SU-DHL-6 (cell line): ENCODE measurements at regions not wholly inside any gene's neighbourhood (a gene's known extent, or its start where the extent isn't known, plus 50 kb on each side); places are given as distances from the start of the nearest gene placed in this dataset.

Source experiments
- H2AFZ ChIP-seq: fragments of 200-600 bp; sonication (generic); 2 replicates; pipeline ENCODE4 v1.6.1; 2014; ENCODE audit warnings: low read depth, mild to moderate bottlenecking, moderate library complexity, mixed read lengths, antibody characterized with exemption, low read length; ENCODE audit not compliant: severe bottlenecking
- H3F3A ChIP-seq: fragments of 200-600 bp; shearing (Covaris generic); 2 replicates; pipeline ENCODE4 v1.6.0; 2016; ENCODE audit warnings: antibody characterized with exemption, mild to moderate bottlenecking; ENCODE audit not compliant: insufficient read depth
- H3K27ac ChIP-seq: fragments of 200-600 bp; sonication (generic); 2 replicates; pipeline ENCODE4 v1.5.1; 2016; ENCODE audit warnings: low read depth, mild to moderate bottlenecking, low read length, moderate library complexity, mixed read lengths
- H3K27me3 ChIP-seq: fragments of 200-600 bp; sonication (generic), shearing (Covaris generic); 2 replicates; pipeline ENCODE4 v1.6.0; 2014; ENCODE audit warnings: mild to moderate bottlenecking, low read length
- H3K36me3 ChIP-seq: fragments of 200-600 bp; sonication (generic); 2 replicates; pipeline ENCODE4 v1.6.1; 2014; ENCODE audit warnings: mild to moderate bottlenecking, low read length, mixed read lengths
- H3K4me2 ChIP-seq: fragments of 300-600, 200-600 bp; shearing (Covaris generic), sonication (generic); 2 replicates; pipeline ENCODE4 v1.6.0; 2014; ENCODE audit warnings: low read length, low read depth, mild to moderate bottlenecking; ENCODE audit not compliant: poor library complexity, severe bottlenecking
- H3K4me3 ChIP-seq: fragments of 200-600 bp; sonication (generic); 2 replicates; pipeline ENCODE4 v1.5.1; 2014; ENCODE audit warnings: antibody characterized with exemption, low read length, mild to moderate bottlenecking, mixed read lengths; ENCODE audit not compliant: insufficient read depth, poor library complexity, severe bottlenecking
- H3K79me2 ChIP-seq: fragments of 200-600 bp; sonication (generic); 2 replicates; pipeline ENCODE4 v1.6.1; 2014; ENCODE audit warnings: mild to moderate bottlenecking, low read length, moderate library complexity; ENCODE audit not compliant: insufficient read depth
- H3K9ac ChIP-seq: fragments of 200-600 bp; sonication (generic); 2 replicates; pipeline ENCODE4 v1.7.0; 2014; ENCODE audit warnings: mild to moderate bottlenecking, low read length
- H3K9me2 ChIP-seq: fragments of 200-600 bp; sonication (generic); replicated peaks from 2 replicates; pipeline ENCODE4 v1.6.1; 2014; ENCODE audit warnings: low read length; ENCODE audit not compliant: insufficient read depth
- H3K9me3 ChIP-seq: fragments of 200-600 bp; sonication (generic); 2 replicates; pipeline ENCODE4 v1.6.1; 2014; ENCODE audit warnings: low read length, mixed read lengths; ENCODE audit not compliant: insufficient read depth
- H4K20me1 ChIP-seq: fragments of 200-600 bp; sonication (generic); 2 replicates; pipeline ENCODE4 v1.6.1; 2014; ENCODE audit warnings: low read depth, mild to moderate bottlenecking, antibody characterized with exemption, low read length, moderate library complexity, mixed read lengths
- CTCF ChIP-seq: fragments of 200-600 bp; sonication (generic); IDR thresholded peaks from one replicate; pipeline ENCODE4 v1.5.1; 2017; ENCODE audit warnings: antibody characterized with exemption, mild to moderate bottlenecking, low read length, moderate library complexity; ENCODE audit not compliant: insufficient read depth, poor library complexity, severe bottlenecking
- EZH2phosphoT487 ChIP-seq: fragments of 200-600 bp; sonication (generic), shearing (Covaris generic); conservative IDR thresholded peaks from 2 replicates; pipeline ENCODE4 v1.6.1; 2018; ENCODE audit warnings: mild to moderate bottlenecking, antibody characterized with exemption, low read length, moderate library complexity, mixed read lengths

- Histone ChIP-seq H3K27me3 (no peaks in the 10 kb centered on the region), H3F3A (no peaks in the 10 kb centered on the region), H3K9me3 (no peaks in the 10 kb centered on the region), H3K79me2 (no peaks in the 10 kb centered on the region), H3K36me3 (no peaks in the 10 kb centered on the region), H3K4me3 (no peak overlapping the region), H2AFZ (no peak overlapping the region), H3K27ac (no peak overlapping the region), H4K20me1 (no peaks in the 10 kb centered on the region), H3K4me2 (no peak overlapping the region), H3K9ac (no peak overlapping the region), H3K9me2 (no peaks in the 10 kb centered on the region)
- TF ChIP-seq EZH2phosphoT487: no peak
- TF ChIP-seq CTCF: no peak
These were observed 283.0 kb downstream of the MAF start for GRCh38 chr16:79317521-79317920.

GRCh38 chr16:79317026-79317425 is 283.5 kb downstream of the MAF start:
- Histone ChIP-seq H3K79me2 (no peaks in the 10 kb centered on the region), H3K4me3 (no peak overlapping the region), H3K4me2 (no peak overlapping the region), H2AFZ (no peak overlapping the region), H3K9ac (no peak overlapping the region), H3K27me3 (no peaks in the 10 kb centered on the region), H3K9me3 (no peaks in the 10 kb centered on the region), H3K9me2 (no peaks in the 10 kb centered on the region), H3K27ac (no peak overlapping the region), H4K20me1 (no peaks in the 10 kb centered on the region), H3K36me3 (no peaks in the 10 kb centered on the region), H3F3A (no peaks in the 10 kb centered on the region)
- TF ChIP-seq CTCF (no peak), EZH2phosphoT487 (no peak)

- H3K79me2 ChIP-seq: no peaks in the 10 kb centered on the region
- H3K36me3 ChIP-seq: no peaks in the 10 kb centered on the region
- H3K9me2 ChIP-seq: no peaks in the 10 kb centered on the region
- H3F3A ChIP-seq: no peaks in the 10 kb centered on the region
- H3K9me3 ChIP-seq: no peaks in the 10 kb centered on the region
- H3K4me3 ChIP-seq: no peak overlapping the region
- H3K27me3 ChIP-seq: no peaks in the 10 kb centered on the region
- H3K9ac ChIP-seq: no peak overlapping the region
- no peak overlapping the region for H2AFZ ChIP-seq
- TF ChIP-seq EZH2phosphoT487: no peak
- TF ChIP-seq CTCF: no peak
- no peaks in the 10 kb centered on the region for H4K20me1 ChIP-seq
- H3K4me2 ChIP-seq: no peak overlapping the region
- no peak overlapping the region for H3K27ac ChIP-seq
These were observed 284.5 kb downstream of the MAF start for GRCh38 chr16:79316004-79316458.

- Histone ChIP-seq H3K27me3 (no peaks in the 10 kb centered on the region), H3K36me3 (no peaks in the 10 kb centered on the region), H3K4me2 (no peak overlapping the region), H3K9me3 (no peaks in the 10 kb centered on the region), H3K9me2 (no peaks in the 10 kb centered on the region), H2AFZ (no peak overlapping the region), H3K79me2 (no peaks in the 10 kb centered on the region), H3F3A (no peaks in the 10 kb centered on the region), H3K4me3 (no peak overlapping the region), H3K27ac (no peak overlapping the region), H4K20me1 (no peaks in the 10 kb centered on the region), H3K9ac (no peak overlapping the region)
- TF ChIP-seq EZH2phosphoT487: no peak
- TF ChIP-seq CTCF: no peak
These were observed 288.0 kb downstream of the MAF start for GRCh38 chr16:79312502-79312901.
